ENCODE measurements at regions not wholly inside any gene's neighbourhood (a gene's known extent, or its start where the extent isn't known, plus 50 kb on each side); places are given as distances from the start of the nearest gene placed in this dataset.

GRCh38 chr19:13556552-13556951, 50.3 kb upstream of the CACNA1A start:
- TF ChIP-seq CTCF (IDR thresholded peaks at IDR 0.05) = no peak
- TF ChIP-seq USF1 (IDR thresholded peaks at IDR 0.05; ENCODE audit: borderline replicate concordance, low read depth) = no peak

Data from SK-N-SH (cell line).